HT1080 (cell line): ENCODE measurements at regions not wholly inside any gene's neighbourhood (a gene's known extent, or its start where the extent isn't known, plus 50 kb on each side); places are given as distances from the start of the nearest gene placed in this dataset.
A peak's percentile ranks its signal among the peaks of the same experiment; 100 is the strongest.

ENCODE experiments used
- DNase-seq: peaks from one replicate; pipeline ENCODE4 v3.0.0-alpha.2; 2015; ENCODE audit warnings: low read depth

DNA sequence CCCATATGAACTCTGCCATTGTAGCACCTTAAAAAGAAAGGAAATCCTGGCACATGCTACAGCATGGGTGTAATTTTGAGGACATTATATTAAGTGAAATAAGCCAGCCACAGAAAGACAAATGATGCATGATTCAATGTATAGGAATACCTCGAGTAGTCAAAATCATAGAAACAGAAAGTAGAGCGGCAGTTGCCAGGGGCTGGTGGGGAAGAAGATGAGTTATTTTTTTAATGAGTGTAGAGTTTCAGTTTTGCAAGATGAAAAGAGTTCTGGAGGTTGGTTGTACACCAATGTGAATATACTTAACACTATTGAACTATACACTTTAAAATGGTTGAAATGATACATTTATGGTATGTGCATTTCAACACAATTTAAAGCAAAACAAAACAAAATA is 133.0 kb downstream of the ZDHHC21 start:
- no peak for DNase-seq

DNA sequence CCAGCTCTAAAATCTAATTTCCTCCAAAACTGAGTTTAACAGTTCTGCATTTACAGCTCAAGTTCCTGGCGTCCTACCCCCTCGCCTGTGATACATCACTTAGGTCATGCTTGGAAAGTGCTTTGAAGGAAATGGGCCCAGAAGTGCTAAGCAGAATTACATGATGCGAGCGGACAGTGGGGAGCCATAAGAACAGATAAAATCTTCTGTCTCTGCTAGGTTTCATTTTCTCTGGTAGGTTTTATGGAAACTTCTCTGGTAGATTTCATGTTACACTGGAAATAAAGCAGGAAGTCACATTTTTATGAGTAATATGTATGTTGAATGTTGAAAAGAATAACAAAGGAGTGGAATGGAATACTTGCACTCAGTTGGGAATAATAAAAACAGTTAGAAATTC is 138.3 kb downstream of the ZDHHC21 start:
- DNase-seq = no peak

DNA sequence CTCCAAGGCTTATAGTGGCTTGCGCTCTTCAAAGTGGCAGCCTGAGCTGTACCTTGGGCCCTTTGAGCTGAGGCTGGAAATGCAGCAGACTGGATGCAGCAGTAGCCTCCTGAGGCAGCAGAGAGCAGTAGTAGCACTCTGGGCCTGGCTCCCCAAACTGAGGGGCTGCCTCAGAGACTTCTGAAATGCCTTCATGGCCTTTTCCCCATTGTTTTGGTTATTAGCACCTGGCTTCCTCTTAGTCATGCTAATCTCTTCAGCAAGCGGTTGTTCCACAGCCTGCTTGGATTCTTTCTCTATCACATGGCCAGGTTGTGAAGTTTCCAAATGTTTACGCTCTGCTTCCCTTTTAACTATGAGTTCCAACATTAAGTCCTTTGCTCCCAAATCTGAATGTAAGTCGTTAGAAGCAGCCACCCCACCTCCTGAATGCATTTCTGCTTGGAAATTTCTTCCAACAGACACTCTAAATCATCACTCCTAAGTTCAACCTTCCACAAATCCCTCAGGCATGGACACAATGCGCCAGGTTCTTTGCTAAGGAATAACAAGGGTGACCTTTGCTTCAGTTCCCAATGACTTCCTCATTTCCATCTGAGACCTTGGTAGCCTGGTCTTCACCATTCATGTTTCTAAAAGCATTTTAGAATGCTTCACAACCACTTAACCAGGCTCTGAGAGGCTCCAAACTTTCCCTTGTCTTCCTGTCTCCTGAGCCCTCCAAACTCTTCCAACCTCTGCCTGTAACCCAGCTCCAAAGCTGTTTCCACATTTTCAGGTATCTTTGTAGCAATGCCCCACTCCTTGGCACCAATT is 145.8 kb downstream of the ZDHHC21 start:
- DNase-seq = no peak

DNA sequence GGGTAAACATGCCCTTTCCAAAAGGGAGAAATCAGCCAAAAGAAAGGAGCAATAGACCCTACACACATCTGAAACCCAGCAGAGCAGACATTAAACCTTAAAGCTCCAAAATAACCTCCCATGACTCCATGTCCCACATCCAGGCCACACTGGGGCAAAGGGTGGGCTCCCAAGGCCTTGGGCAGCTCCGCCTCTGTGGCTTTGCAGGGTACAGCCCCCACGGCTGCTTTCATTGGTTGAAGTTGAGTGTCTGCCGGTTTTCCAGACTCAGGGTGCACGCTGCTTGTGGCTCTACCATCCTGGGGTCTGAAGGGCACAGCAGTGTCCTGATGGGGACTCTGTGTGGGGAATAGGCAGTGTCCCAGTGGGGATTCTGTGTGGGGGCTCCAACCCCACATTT is 146.5 kb downstream of the ZDHHC21 start:
- DNase-seq = no peak

DNA sequence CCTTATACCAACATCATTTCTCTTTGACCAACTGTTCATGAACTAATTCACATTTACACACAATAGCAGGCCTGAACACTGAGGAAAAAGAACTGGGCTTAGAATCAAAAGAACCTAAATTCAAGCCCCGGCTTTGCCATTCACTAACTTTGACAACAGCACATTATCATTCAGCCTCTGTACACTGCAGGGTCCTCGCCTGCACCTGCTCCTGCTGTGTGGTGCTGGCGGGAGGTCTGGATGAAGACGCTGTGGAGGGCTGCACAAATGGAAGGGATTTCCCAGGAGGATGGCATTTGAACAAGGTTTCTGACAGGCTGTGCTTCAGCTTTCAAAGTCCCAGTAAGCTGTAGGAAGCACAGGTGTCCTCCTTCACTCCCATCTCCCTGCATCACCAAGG is 151.2 kb downstream of the ZDHHC21 start:
- no peak for DNase-seq

DNA sequence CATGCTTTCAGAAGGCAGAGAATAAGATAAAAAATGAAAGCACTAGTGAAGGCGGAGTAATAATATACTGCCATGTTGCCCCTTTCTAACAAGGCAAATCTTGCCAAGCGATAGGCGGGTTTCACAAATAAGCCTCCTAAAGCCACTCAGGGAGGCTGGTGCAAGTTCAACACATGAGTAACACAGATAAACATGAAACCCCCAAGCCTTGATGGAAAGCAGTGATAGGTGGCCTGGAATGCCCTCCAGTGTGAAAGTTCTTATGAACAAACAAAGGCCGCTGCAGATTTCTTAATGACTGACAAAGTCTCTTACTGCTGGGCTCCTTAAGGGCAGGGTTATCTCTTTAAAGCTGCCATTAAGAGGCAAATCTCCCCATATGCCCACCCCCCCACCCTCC is 154.7 kb downstream of the ZDHHC21 start:
- DNase-seq = no peak

DNA sequence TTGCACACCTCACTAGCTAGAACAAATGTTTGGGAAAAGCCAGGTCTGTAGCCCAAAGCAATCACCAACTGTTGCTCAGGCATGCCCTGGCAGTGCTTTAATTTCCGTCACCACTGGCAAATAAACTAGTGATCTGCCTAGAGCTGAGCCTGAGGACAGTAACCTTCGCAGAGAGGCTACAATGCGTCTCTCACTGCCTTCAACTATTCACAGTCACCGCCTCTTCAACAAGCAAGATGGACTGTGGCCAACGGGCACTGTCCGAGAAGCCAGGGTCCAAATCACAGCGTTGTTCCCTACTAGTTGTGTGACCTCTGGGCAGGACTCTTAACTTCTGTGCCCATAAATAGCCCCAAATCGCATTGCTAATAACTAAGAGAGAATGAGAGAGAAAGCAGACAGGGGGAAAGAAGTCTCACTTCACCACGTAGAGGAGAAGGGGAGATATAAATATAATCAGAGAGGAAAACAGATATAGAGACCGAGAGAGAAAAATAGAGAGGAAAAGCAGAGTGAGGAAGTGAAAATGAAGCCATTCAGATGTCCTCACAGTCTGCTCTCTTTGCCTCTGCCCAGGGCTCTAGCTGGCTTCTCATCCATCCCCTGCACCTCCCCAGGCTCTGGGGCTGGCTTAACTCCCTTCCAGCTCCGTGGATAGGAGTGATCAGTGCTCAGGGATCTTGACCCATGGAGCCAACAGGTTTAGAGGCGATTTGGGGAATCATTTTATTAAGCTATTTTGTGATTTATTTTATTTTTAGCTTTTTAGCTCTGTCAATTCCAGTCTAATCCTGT is 157.9 kb downstream of the ZDHHC21 start:
- DNase-seq = no peak

DNA sequence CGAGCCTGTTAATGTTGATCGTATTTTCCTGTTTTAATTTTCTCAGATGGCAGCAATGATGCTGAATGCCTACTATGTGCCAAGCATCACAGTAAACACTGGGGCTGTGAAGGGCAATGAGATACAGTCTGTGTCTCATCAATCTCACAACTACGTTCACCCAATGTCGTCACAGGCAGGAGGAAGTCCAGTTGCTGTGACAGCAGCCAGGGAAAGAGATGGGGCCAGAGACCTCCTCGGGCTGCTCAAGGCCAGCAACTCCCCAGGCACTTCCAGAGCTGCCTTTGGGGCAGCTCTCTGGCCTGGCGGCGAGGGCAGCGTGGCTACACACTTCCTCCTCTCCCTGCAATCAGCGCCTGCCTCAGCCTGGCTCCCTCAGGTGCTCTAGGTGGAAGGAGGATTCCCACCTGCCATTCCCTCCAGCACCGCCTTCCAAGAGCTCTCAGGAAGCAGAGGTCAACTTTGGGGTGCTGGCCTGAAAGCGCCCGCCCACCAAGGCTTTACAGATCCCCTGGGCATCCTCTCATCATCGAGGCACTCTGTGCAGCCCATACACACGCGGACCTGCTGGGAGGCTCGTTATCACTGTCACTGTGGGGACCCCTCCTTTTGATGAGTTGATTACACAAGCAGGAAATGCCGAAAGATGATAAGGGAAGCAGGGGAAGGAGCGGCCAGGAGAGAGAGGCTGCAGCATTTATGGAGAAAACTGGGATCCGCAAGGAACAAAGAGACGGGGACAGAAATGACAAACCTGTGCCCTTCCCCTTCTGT is 159.2 kb downstream of the ZDHHC21 start:
- DNase-seq = no peak

DNA sequence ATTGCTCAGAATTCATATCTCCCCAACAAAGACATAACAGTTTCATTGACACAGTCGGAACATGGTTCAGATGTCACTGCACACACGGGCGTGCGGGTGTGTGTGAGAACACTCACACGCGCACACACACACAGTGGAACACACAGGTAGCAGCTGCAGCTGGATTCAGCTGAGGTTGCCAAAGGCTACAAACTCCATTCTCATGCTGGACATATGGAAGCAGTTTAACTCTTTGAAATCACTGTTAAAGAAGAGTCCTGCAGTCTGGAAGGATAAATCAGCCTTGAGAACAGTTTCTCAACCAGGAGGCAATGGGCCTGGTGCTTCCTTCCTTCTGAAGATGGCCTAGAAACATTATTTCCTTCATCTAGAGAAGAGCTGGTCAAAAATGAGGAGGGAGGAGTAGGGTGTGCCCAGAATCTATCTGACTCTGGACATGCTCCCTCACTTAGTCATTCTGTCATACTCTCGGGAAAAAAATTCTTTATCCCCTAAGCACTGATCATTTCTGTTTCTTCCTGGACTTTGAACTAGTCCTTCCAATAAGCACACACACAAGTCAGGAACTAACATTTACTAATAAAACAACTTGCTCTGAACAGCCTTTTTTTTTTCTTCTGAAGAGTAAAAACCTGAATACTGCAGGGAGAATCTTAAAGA is 160.6 kb downstream of the ZDHHC21 start:
- DNase-seq = peak; percentile 48

DNA sequence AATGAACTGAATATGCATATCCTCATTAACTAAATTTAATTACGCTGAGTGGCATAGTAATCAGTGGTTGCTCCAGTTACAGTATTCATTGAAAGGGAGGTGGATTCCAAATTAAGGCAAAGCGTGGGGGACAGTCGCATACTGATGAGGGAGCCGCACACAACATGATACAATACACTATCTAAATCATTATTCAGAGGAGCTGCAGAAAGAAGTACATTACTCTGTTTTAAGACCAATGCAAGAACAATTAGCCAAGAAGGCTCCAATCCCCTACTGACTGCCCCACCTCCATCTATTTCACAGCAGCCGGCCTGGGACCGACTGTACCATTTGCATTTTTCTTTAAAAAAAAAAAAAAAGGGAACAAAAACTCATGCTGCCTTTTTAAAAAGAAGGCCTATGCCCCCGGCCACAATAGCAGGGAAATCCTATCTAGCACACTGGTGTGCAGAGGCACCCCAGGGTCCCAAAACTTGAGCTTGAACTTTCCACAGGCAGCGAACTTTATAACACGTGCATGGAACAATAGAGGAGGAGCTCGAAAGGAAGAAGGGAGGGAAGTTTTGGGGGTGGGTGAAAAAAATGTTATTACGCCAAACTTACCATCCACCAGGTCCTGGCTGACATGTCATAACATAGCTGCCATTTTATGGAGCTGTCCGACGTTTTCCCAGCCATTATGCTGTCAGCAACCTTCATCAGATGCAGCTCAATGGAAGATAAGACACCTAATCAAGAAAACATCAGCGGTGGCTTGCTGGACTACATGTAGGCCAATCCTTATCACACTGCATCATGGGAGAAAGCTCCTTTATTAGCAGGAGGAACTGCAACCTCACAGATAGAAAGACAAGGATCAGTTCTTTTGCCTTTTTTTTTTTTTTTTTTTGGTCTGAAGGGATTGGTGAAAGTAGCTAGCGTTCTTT is 161.6 kb downstream of the ZDHHC21 start:
- no peak for DNase-seq

DNA sequence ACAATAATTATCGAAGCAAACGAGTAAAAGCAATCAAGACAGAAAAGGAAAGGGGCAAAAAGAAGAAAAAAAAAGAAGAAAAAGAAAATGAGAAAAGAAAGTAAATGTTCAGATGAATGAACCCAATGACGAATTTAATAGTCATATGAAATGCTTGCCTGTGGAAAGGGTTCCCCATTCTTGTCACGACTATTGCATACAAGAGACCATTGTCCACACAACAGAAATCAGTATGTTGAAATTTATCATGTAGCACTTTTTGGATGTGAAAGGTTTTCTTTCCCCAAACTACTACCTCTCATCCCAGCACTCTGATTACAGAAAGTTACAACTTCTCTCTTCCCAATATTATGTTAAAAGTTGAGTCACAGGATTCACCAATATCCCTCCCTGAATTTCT is 162.4 kb downstream of the ZDHHC21 start:
- no peak for DNase-seq

DNA sequence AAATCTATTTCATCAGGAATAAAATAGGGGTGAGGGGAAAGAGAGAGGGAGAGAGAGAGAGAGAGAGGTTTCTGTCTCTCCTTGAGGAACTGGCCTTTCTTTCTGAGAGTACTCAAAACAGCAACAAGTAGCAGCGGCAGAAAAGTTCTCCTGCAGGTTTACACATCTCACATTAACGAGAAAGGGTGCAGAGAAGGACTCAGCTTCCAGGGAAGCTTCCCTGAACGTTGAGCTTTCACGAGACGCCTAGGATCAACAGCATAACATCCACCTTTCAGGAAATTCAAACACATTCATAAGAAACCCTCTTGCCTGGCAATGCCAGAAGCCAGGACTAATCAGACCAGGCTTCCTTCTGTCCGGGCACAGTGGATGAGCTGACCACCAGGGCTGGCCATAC is 162.9 kb downstream of the ZDHHC21 start:
- no peak for DNase-seq

DNA sequence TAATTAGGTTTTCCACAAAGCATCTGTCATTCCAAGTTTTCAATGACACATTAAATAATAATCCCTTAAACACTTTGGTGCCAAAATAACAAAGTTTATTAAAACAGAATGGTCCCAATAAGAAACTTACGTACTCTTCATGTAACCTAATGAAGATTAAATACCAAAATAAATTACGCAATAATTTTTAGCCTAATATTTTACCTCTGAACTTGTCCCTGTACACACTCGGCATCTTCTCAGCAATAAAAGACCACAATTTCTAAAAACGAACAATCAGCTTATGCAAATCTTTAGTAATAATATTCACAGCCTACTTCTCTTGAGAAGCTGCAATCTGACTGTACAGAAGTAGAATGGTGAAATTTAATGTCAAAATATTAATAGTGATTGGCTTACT is 163.6 kb downstream of the ZDHHC21 start:
- DNase-seq = no peak

DNA sequence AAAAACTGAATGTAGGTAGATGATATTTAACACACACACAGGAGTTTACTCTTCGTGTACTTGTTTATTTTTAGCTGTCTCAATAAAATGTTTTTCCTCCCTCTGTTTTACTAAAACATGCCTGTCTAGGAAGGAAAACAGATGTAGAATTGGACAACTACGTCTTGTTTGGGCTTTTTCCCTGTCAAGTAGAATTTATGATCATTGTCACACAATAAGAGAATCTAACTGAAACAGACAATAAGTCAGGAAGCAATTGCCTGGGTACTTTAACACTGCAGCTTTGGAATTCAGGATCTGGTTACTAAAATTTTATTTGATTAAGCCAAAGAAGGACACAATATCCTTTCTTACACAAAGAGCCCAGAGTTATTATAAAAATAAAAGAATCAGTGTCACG is 164.2 kb downstream of the ZDHHC21 start:
- no peak for DNase-seq

DNA sequence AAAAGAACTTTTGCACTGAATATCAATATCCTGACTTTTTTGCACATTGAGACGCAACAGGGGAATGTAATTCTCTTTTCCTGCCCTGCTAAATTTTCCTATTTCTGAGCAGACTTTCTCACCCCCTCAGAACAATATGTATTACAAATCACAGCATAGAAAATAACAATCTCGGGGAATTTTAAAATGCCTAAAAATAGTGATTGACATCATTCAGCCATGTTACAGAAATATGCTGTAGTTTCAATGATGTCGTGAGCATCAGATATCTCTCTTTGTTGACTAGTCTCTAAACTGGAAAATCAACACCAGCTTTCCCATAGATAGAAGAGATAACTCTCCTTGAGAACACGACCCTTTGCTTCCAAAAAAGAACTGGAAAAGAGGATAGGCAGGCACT is 166.7 kb downstream of the ZDHHC21 start:
- DNase-seq = no peak

DNA sequence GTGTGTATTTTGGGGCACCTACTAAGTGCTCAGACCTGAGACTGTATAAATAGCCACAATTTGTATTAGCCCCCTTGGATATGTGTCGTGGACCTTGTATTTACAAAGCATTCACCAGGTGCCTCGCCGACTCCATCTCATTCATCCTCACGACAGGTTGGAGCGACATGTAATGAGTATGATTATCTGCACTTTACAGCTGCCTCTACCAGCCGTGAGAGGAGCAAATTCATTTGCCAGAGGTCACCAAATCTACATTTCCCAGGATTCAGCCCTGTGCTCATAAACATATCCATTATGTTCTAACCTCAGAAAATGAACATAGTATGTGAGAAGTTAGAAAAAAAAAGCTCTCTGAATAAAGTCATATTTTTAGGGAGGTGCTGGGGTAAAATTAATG is 167.4 kb downstream of the ZDHHC21 start:
- no peak for DNase-seq

DNA sequence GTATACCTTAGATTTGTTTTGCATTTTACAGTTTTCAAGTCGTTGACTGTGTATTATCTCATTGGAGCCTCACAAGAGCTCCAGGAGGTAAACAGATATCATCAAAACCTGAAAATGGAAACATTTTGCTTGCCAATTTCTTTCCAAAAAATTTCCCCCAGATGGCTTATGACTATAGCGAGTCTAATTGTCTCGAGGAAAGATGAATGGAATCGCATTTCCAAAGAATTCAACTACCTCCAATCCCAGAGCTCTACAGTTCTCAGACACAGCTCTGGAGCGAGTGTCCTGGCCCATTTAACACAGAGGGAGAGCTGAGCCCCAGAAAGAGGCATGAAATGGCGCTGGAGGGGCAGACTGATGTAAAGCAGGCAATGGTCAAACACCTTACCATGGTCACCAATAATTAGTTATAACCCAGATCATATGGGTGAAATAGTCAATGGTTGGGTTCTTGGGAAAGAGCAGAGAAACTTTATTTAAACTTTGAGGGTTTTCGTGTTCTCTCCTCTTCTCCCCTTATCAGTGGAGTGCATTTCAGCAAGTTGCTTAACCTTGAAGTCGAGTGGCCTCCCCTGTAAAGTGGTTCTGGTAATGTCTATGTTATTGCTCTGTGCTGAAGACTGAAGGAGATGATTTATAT is 168.2 kb downstream of the ZDHHC21 start:
- no peak for DNase-seq

DNA sequence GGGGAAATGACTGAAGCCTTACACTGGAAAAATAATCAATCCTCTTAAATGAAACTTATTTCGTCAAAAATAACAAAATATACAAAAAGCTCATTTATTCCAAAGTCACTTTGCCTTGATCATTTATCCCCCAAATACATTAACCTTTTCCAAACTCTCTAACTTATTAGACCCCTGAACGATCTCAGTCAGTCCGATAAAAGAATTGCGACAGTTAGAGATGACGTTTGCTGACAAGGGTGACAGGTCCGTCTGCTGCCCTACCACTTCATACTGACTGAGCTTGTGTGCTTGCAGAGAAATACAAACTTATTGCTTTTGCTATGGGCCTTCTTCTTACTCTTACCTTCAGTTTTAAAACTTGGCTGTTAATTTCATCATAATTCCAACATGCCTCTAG is 169.7 kb downstream of the ZDHHC21 start:
- DNase-seq = no peak

DNA sequence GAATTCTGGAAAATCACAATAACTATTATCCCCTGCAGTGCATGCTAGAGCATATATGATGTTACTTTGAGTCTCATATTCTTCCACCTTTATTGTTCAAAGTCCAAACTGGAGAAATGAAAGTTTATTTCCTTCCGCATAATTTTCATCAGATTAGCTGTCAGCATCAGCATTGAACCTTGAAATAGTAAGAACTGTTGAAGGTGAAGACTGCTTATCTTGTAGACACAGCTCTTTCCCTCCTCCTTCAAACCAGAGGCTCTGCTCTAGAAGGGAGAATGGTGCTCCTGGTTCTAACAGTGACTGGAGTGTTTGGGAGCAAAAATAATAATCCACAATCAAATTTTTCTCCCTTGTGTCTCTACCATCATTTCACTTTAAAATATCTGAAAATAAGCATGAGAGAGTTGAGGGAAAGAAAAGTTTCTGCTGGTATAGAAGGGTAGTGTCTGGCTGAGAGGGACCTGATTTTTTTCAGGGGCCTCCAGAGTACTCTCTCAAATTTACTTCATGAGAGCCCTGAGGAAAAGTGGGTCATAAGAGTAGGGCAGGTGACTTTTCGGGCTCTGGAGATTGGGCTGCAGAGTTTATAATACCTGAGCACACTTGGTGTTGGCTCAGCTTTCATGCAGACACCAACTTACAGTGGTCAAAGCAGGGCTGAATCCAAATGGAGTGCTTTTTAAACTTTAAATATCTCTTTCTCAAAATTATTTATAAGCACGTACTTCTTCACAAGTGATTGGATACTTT is 170.4 kb downstream of the ZDHHC21 start:
- DNase-seq = no peak
